OCI-LY7 (cell line): ENCODE measurements at regions not wholly inside any gene's neighbourhood (a gene's known extent, or its start where the extent isn't known, plus 50 kb on each side); places are given as distances from the start of the nearest gene placed in this dataset.

Experiments used
- BruUV-seq: library from RNA; stranded (reverse); fragments of 400-500 nt; replicated peaks from 2 replicates; lab custom pipeline; 2021; lab: Mats Ljungman, UMichigan
- CTCF ChIA-PET: fragments of 300-600 bp; sonication (Branson Sonifier 250); formaldehyde crosslinking; loops from one replicate; lab custom pipeline; 2022; ENCODE audit warnings: antibody characterized with exemption; ENCODE audit not compliant: unreplicated experiment; lab: Charles Lee
- POLR2A ChIA-PET: fragments of 300-600 bp; sonication (Branson Sonifier 250); formaldehyde crosslinking; loops from one replicate; lab custom pipeline; 2022; ENCODE audit warnings: antibody characterized with exemption; lab: Charles Lee
- DNase-seq: peaks from one replicate; pipeline ENCODE4 v3.0.0-alpha.2; 2015; ENCODE audit warnings: low spot score
- H2AFZ ChIP-seq: fragments of 200-600 bp; sonication (generic), shearing (Covaris generic); 2 replicates; pipeline ENCODE4 v1.6.1; 2014; ENCODE audit warnings: mild to moderate bottlenecking, antibody characterized with exemption, low read length, moderate library complexity
- H3K27ac ChIP-seq: fragments of 200-600 bp; sonication (generic); 2 replicates; pipeline ENCODE4 v1.5.1; 2014; ENCODE audit warnings: mixed run types, low read depth, mild to moderate bottlenecking, moderate library complexity, low read length, inconsistent platforms; ENCODE audit not compliant: poor library complexity, severe bottlenecking
- H3K36me3 ChIP-seq: fragments of 200-600 bp; sonication (generic); 2 replicates; pipeline ENCODE4 v1.6.1; 2014; ENCODE audit warnings: mild to moderate bottlenecking, antibody characterized with exemption, low read length, moderate library complexity, mixed read lengths; ENCODE audit not compliant: insufficient read depth
- H3K4me1 ChIP-seq: fragments of 200-600 bp; sonication (generic); 2 replicates; pipeline ENCODE4 v1.5.1; 2014; ENCODE audit warnings: mild to moderate bottlenecking, low read length; ENCODE audit not compliant: insufficient read depth, poor library complexity, severe bottlenecking
- H3K4me2 ChIP-seq: fragments of 200-600 bp; sonication (generic); 2 replicates; pipeline ENCODE4 v1.6.1; 2014; ENCODE audit warnings: mild to moderate bottlenecking, low read length
- H3K4me3 ChIP-seq: fragments of 200-600 bp; sonication (generic); 2 replicates; pipeline ENCODE4 v1.5.1; 2014; ENCODE audit warnings: mild to moderate bottlenecking, low read depth, low read length; ENCODE audit not compliant: poor library complexity, severe bottlenecking
- H3K79me2 ChIP-seq: fragments of 200-600 bp; sonication (generic); 2 replicates; pipeline ENCODE4 v1.6.1; 2016; ENCODE audit warnings: low read depth, mild to moderate bottlenecking, low read length, moderate library complexity, mixed read lengths; ENCODE audit not compliant: insufficient read depth
- H3K9me2 ChIP-seq: fragments of 200-600 bp; sonication (generic); 2 replicates; pipeline ENCODE4 v1.6.1; 2016; ENCODE audit warnings: mild to moderate bottlenecking, low read length, mixed read lengths; ENCODE audit not compliant: insufficient read depth
- H3K9me3 ChIP-seq: fragments of 200-600 bp; sonication (generic); 2 replicates; pipeline ENCODE4 v1.6.1; 2014; ENCODE audit warnings: mild to moderate bottlenecking, mixed run types, low read length, mixed read lengths
- H4K20me1 ChIP-seq: fragments of 200-600 bp; sonication (generic); 2 replicates; pipeline ENCODE4 v1.6.1; 2014; ENCODE audit warnings: mild to moderate bottlenecking, antibody characterized with exemption, low read length, moderate library complexity, mixed read lengths; ENCODE audit not compliant: insufficient read depth
- EZH2phosphoT487 ChIP-seq: fragments of 200-600 bp; sonication (generic); IDR thresholded peaks from 2 replicates; pipeline ENCODE4 v1.6.1; 2018; ENCODE audit warnings: low read depth, borderline replicate concordance, mild to moderate bottlenecking, mixed run types, antibody characterized with exemption, low read length, moderate library complexity, mixed read lengths
- intact Hi-C: fragments of 100-400 bp; cut with micrococcal nuclease; formaldehyde crosslinking; loops from one replicate; pipeline ENCODE4 v1.10.0; 2022; ENCODE audit not compliant: unreplicated experiment
- TF ChIP-seq, protein P1 (sequence below): fragments of 200-600 bp; sonication (generic); conservative IDR thresholded peaks from 2 replicates; pipeline ENCODE4 v1.5.1; 2014; ENCODE audit warnings: mild to moderate bottlenecking, antibody characterized with exemption, low read length, moderate library complexity, mixed read lengths

DNA sequence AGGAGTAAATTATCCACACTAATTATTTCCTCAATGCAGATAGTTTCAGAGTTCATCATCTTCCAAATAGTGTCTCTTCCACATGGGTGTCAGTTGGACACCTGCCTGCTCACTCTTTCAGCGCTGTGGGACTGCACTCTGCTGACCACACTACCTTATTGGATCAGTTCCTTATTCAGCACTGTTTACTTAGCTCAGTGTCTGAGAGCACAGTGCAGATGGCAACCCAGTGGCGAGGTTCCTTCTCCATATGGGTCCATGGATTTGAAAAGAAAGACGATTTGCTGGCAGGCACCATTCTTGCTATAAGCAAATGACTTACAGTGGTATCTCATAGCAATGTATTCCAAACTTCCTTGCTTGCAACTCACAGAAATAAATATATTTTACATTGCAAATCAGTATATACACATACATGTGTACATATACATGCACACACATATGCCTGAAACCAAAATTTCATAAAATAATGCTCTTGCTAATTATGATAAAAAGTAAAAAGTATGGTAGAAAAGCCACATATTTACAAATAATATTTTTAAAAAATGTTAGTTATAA lies 354.8 kb downstream of the INSIG2 start:
- no peaks in the 10 kb centered on the region for H3K79me2 ChIP-seq
- no peaks in the 10 kb centered on the region for H3K9me2 ChIP-seq
- BruUV-seq = no TSS peak
- no peak overlapping the region for H3K4me2 ChIP-seq
- no peak overlapping the region for H3K4me3 ChIP-seq
- H3K9me3 ChIP-seq = no peaks in the 10 kb centered on the region
- no peak overlapping the region for H2AFZ ChIP-seq
- DNase-seq = no peak
- H3K36me3 ChIP-seq = no peaks in the 10 kb centered on the region
- ChIA-PET CTCF (no interaction called here), POLR2A (no interaction called here)
- H3K27ac ChIP-seq = no peak overlapping the region
- no peaks in the 10 kb centered on the region for H4K20me1 ChIP-seq
- TF ChIP-seq EZH2phosphoT487 = no peak
- TF ChIP-seq, protein P1, sequence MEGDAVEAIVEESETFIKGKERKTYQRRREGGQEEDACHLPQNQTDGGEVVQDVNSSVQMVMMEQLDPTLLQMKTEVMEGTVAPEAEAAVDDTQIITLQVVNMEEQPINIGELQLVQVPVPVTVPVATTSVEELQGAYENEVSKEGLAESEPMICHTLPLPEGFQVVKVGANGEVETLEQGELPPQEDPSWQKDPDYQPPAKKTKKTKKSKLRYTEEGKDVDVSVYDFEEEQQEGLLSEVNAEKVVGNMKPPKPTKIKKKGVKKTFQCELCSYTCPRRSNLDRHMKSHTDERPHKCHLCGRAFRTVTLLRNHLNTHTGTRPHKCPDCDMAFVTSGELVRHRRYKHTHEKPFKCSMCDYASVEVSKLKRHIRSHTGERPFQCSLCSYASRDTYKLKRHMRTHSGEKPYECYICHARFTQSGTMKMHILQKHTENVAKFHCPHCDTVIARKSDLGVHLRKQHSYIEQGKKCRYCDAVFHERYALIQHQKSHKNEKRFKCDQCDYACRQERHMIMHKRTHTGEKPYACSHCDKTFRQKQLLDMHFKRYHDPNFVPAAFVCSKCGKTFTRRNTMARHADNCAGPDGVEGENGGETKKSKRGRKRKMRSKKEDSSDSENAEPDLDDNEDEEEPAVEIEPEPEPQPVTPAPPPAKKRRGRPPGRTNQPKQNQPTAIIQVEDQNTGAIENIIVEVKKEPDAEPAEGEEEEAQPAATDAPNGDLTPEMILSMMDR = no peak
- intact Hi-C loops = no loop called here
- H3K4me1 ChIP-seq = no peaks in the 10 kb centered on the region

DNA sequence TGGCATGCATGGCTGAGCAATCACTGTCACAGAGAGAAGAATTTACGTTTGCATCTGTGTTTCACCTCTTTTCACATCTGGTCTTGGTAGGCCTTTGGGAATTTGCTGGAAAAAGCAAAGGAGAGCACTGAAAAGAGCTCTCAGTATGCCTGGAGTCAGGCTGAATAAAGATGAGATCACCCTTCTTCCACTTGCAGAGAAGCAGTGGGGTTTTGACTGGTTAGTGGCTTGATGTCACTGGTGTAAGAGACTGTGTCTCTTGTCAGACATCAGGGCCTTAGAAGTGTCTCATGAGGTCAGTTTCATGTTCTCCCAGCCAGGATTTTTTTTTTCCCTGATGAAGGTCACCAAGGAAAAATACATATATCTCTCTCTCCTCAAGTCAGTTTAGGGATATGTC lies 353.8 kb downstream of the INSIG2 start:
- DNase-seq = no peak

More for the DNA sequence above, 353.8 kb downstream of the INSIG2 start:
- ChIA-PET CTCF (no interaction called here), POLR2A (no interaction called here)
- no TSS peak for BruUV-seq
- H3K27ac ChIP-seq = no peak overlapping the region
- no peak overlapping the region for H3K4me2 ChIP-seq
- H3K4me3 ChIP-seq = no peak overlapping the region
- H3K79me2 ChIP-seq = no peaks in the 10 kb centered on the region
- TF ChIP-seq, protein P1 = no peak
- TF ChIP-seq EZH2phosphoT487 = no peak
- no peaks in the 10 kb centered on the region for H4K20me1 ChIP-seq
- no peaks in the 10 kb centered on the region for H3K36me3 ChIP-seq
- H3K9me2 ChIP-seq = no peaks in the 10 kb centered on the region
- intact Hi-C loops = no loop called here
- H3K4me1 ChIP-seq = no peaks in the 10 kb centered on the region
- no peaks in the 10 kb centered on the region for H3K9me3 ChIP-seq
- H2AFZ ChIP-seq = no peak overlapping the region
